ENCODE measurements at regions not wholly inside any gene's neighbourhood (a gene's known extent, or its start where the extent isn't known, plus 50 kb on each side); places are given as distances from the start of the nearest gene placed in this dataset.
A peak's percentile ranks its signal among the peaks of the same experiment; 100 is the strongest.

- DNase-seq (ENCODE audit: low read depth) (peak; percentile 90), FAIRE-seq (no peak)
- Histone ChIP-seq H3K4me3 (ENCODE audit: low read depth, low read length) (no peak overlapping the region), H3K27me3 (ENCODE audit: control insufficient read depth, insufficient read depth, low read length) (no peaks in the 10 kb centered on the region), H3K36me3 (ENCODE audit: control insufficient read depth, insufficient read depth, low read length) (peaks cover 1% of the 10 kb centered on the region)
- TF ChIP-seq CTCF (IDR thresholded peaks at IDR 0.05; ENCODE audit: insufficient read depth, low read length, severe bottlenecking), result no peak
Observed at GRCh38 chr7:131010717-131011431, 276.9 kb upstream of the KLF14 start.

GRCh38 chr7:131011432-131011742 lies 277.4 kb upstream of the KLF14 start:
- FAIRE-seq, result no peak
- H3K27me3 ChIP-seq (ENCODE audit: control insufficient read depth, insufficient read depth, low read length), result no peaks in the 10 kb centered on the region
- no peak overlapping the region for H3K4me3 ChIP-seq (ENCODE audit: low read depth, low read length)
- no peak for TF ChIP-seq CTCF (IDR thresholded peaks at IDR 0.05; ENCODE audit: insufficient read depth, low read length, severe bottlenecking)
- H3K36me3 ChIP-seq (ENCODE audit: control insufficient read depth, insufficient read depth, low read length), result peaks cover 1% of the 10 kb centered on the region
- no peak for DNase-seq (ENCODE audit: low read depth)

- Histone ChIP-seq H3K4me3 (ENCODE audit: low read depth, low read length) (no peak overlapping the region), H3K36me3 (ENCODE audit: control insufficient read depth, insufficient read depth, low read length) (peaks cover 1% of the 10 kb centered on the region), H3K27me3 (ENCODE audit: control insufficient read depth, insufficient read depth, low read length) (no peaks in the 10 kb centered on the region)
- DNase-seq (ENCODE audit: low read depth) (peak; percentile 75), FAIRE-seq (no peak)
- TF ChIP-seq CTCF (IDR thresholded peaks at IDR 0.05; ENCODE audit: insufficient read depth, low read length, severe bottlenecking), result no peak
Observed at GRCh38 chr7:131011976-131012375, 278.0 kb upstream of the KLF14 start.

- DNase-seq (ENCODE audit: low read depth), result peak; percentile 35
- Histone ChIP-seq H3K36me3 (ENCODE audit: control insufficient read depth, insufficient read depth, low read length) (peaks cover 1% of the 10 kb centered on the region), H3K4me3 (ENCODE audit: low read depth, low read length) (no peak overlapping the region), H3K27me3 (ENCODE audit: control insufficient read depth, insufficient read depth, low read length) (no peaks in the 10 kb centered on the region)
- TF ChIP-seq CTCF (IDR thresholded peaks at IDR 0.05; ENCODE audit: insufficient read depth, low read length, severe bottlenecking), result no peak
- FAIRE-seq, result no peak
Observed at GRCh38 chr7:131012477-131013031, 278.5 kb upstream of the KLF14 start.

GRCh38 chr7:131013716-131014115 lies 279.7 kb upstream of the KLF14 start:
- no peak for TF ChIP-seq CTCF (IDR thresholded peaks at IDR 0.05; ENCODE audit: insufficient read depth, low read length, severe bottlenecking)
- DNase-seq (ENCODE audit: low read depth), result no peak
- H3K36me3 ChIP-seq (ENCODE audit: control insufficient read depth, insufficient read depth, low read length), result peaks cover 1% of the 10 kb centered on the region
- no peaks in the 10 kb centered on the region for H3K27me3 ChIP-seq (ENCODE audit: control insufficient read depth, insufficient read depth, low read length)
- no peak overlapping the region for H3K4me3 ChIP-seq (ENCODE audit: low read depth, low read length)
- FAIRE-seq, result no peak

All from bronchial epithelial cell (primary cell).